ENCODE measurements at regions not wholly inside any gene's neighbourhood (a gene's known extent, or its start where the extent isn't known, plus 50 kb on each side); places are given as distances from the start of the nearest gene placed in this dataset.
"Not testable (repeated sequence)": the region's sequence is repeated elsewhere in the genome, so short reads cannot be mapped to it uniquely, and the experiment has no call there.

GRCh38 chr12:34107781-34108404 lies 85.6 kb downstream of the ALG10 start:
- Histone ChIP-seq H3K4me3 (no peak overlapping the region), H3K36me3 (no peaks in the 10 kb centered on the region), H3K27me3 (no peaks in the 10 kb centered on the region), H3K27ac (no peak overlapping the region), H3K9me3 (no peaks in the 10 kb centered on the region), H3K4me1 (peaks cover 0 to 5% (median 0%) of the 10 kb centered on the region in 4 donors)
- DNase-seq (no peak), ATAC-seq (peak in 1 of 4 donors; percentile 23)
- intact Hi-C loops (cut with DNase I) = no loop called here
- WGBS (ENCODE audit: insufficient coverage, low coverage, low lambda C conversion rate, missing lambda C conversion rate) = no CpG with 5 or more reads among the region's 66 CpGs
- TF ChIP-seq POLR2A (IDR thresholded peaks at IDR 0.05) = no peak

DNA sequence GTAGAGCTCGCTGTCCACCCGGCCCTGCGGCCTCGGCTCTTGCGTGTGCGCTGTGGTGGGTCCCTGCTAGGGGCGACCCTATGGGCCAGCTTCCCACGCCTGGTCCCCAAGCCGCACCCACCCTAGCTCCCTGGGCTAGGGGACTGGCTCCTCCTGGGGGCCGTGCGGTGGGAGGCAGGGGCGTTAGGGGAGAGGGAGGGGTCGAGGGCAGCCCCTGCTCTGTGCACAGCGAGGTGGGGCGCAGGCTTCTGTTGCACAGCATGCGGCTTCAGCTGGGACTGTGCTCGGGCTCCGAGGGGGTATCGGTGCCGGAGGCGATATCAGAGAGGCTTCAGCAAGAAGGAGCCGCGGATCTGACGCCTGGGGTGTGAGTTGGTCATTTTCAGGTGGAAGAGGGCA lies 86.1 kb downstream of the ALG10 start:
- TF ChIP-seq CTCF (IDR thresholded peaks at IDR 0.05) = no peak
- TF ChIP-seq POLR2A (IDR thresholded peaks at IDR 0.05) = no peak
- peaks cover 0 to 5% (median 0%) of the 10 kb centered on the region in 4 donors for H3K4me1 ChIP-seq
- intact Hi-C loops (cut with DNase I) = no loop called here
- no peaks in the 10 kb centered on the region for H3K36me3 ChIP-seq
- no peak for ATAC-seq
- no peak overlapping the region for H3K27ac ChIP-seq
- H3K27me3 ChIP-seq = no peaks in the 10 kb centered on the region
- WGBS (ENCODE audit: insufficient coverage, low coverage, low lambda C conversion rate, missing lambda C conversion rate) = 55% methylated on average over 11 of the region's 24 CpGs
- no peak for DNase-seq
- no peak overlapping the region for H3K4me3 ChIP-seq
- H3K9me3 ChIP-seq = no peaks in the 10 kb centered on the region

GRCh38 chr12:34108967-34109366 lies 86.7 kb downstream of the ALG10 start:
- H3K27me3 ChIP-seq = no peaks in the 10 kb centered on the region
- no CpG with 5 or more reads among the region's 5 CpGs for WGBS (ENCODE audit: insufficient coverage, low coverage, low lambda C conversion rate, missing lambda C conversion rate)
- ATAC-seq = peak in 1 of 4 donors; percentile 8
- H3K36me3 ChIP-seq = no peaks in the 10 kb centered on the region
- no peaks in the 10 kb centered on the region for H3K9me3 ChIP-seq
- peaks cover 0 to 5% (median 0%) of the 10 kb centered on the region in 4 donors for H3K4me1 ChIP-seq
- intact Hi-C loops (cut with DNase I) = no loop called here
- no peak for TF ChIP-seq POLR2A (IDR thresholded peaks at IDR 0.05)
- H3K4me3 ChIP-seq = no peak overlapping the region
- H3K27ac ChIP-seq = no peak overlapping the region
- peak in 1 of 3 donors; percentile 38 for DNase-seq

GRCh38 chr12:34109390-34109789 lies 87.1 kb downstream of the ALG10 start:
- no peak for TF ChIP-seq POLR2A (IDR thresholded peaks at IDR 0.05)
- no peak for TF ChIP-seq CTCF (IDR thresholded peaks at IDR 0.05)
- Histone ChIP-seq H3K4me1 (peaks cover 0 to 5% (median 0%) of the 10 kb centered on the region in 4 donors), H3K9me3 (no peaks in the 10 kb centered on the region), H3K27me3 (no peaks in the 10 kb centered on the region), H3K27ac (no peak overlapping the region), H3K36me3 (no peaks in the 10 kb centered on the region), H3K4me3 (no peak overlapping the region)
- no CpG with 5 or more reads among the region's 5 CpGs for WGBS (ENCODE audit: insufficient coverage, low coverage, low lambda C conversion rate, missing lambda C conversion rate)
- DNase-seq (no peak), ATAC-seq (no peak)
- intact Hi-C loops (cut with DNase I) = no loop called here

- H3K4me3 ChIP-seq; H3K27me3 ChIP-seq; intact Hi-C loops (cut with DNase I); H3K9me3 ChIP-seq; H3K36me3 ChIP-seq; ATAC-seq; H3K27ac ChIP-seq; H3K4me1 ChIP-seq; DNase-seq: not testable (repeated sequence)
- 40% methylated on average over 3 of the region's 8 CpGs for WGBS (ENCODE audit: insufficient coverage, low coverage, low lambda C conversion rate, missing lambda C conversion rate)
Observed at GRCh38 chr12:34109909-34110531, 87.7 kb downstream of the ALG10 start.

GRCh38 chr12:34119366-34119765 lies 97.1 kb downstream of the ALG10 start:
- Histone ChIP-seq H3K36me3 (no peaks in the 10 kb centered on the region), H3K27ac (no peak overlapping the region), H3K9me3 (no peaks in the 10 kb centered on the region), H3K4me3 (no peak overlapping the region), H3K4me1 (no peaks in the 10 kb centered on the region), H3K27me3 (no peaks in the 10 kb centered on the region)
- TF ChIP-seq CTCF (IDR thresholded peaks at IDR 0.05) = no peak
- WGBS (ENCODE audit: insufficient coverage, low coverage, low lambda C conversion rate, missing lambda C conversion rate) = 83% methylated on average over 3 of the region's 5 CpGs
- DNase-seq (no peak), ATAC-seq (no peak)
- intact Hi-C loops (cut with DNase I) = no loop called here
